ENCODE measurements at regions not wholly inside any gene's neighbourhood (a gene's known extent, or its start where the extent isn't known, plus 50 kb on each side); places are given as distances from the start of the nearest gene placed in this dataset.
"Not testable (repeated sequence)": the region's sequence is repeated elsewhere in the genome, so short reads cannot be mapped to it uniquely, and the experiment has no call there.

DNA sequence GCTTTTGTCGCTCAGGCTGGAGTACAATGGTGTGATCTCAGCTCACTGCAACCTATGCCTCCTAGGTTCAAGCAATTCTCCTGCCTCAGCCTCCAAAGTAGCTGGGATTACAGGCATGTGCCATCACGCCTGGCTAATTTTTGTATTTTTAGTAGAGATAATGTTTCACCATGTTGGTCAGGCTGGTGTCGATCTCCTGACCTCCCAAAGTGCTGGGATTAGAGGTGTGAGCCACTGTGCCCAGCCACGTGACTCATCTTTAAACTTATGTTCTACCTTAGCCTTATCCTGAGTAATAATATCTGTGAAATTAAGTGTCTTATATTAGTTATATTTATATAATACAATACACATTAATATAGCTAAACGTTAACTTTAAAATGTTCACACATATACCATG, 101.2 kb upstream of the CADM1 start:
- H3K4me2 ChIP-seq (ENCODE audit: insufficient read depth, low read length, poor library complexity, severe bottlenecking); DNase-seq (ENCODE audit: low spot score); H3K4ac ChIP-seq (ENCODE audit: low read length); H3K4me1 ChIP-seq (ENCODE audit: control insufficient read depth in 2 of 2, insufficient read depth in 1 of 2, low read depth in 1 of 2, low read length in 2 of 2); H3K36me3 ChIP-seq (replicated peaks in 1 of 2; ENCODE audit: control insufficient read depth in 2 of 2, insufficient read depth in 2 of 2, low read length in 2 of 2); H4K8ac ChIP-seq (ENCODE audit: low read depth, low read length); H3K4me3 ChIP-seq (ENCODE audit: low read length in 2 of 2); H3K23ac ChIP-seq (ENCODE audit: low read depth, low read length, poor library complexity); H2BK12ac ChIP-seq (ENCODE audit: low read length); H2BK5ac ChIP-seq (ENCODE audit: low read length); H3K27ac ChIP-seq (replicated peaks; ENCODE audit: low read length); H3K9ac ChIP-seq (ENCODE audit: low read depth, low read length, poor library complexity); H3K14ac ChIP-seq (ENCODE audit: low read length); H3K79me1 ChIP-seq (ENCODE audit: low read depth, low read length); H3K9me3 ChIP-seq (replicated peaks in 1 of 2; ENCODE audit: control insufficient read depth in 2 of 2, insufficient read depth in 1 of 2, low read depth in 1 of 2, low read length in 2 of 2); H2AK5ac ChIP-seq (ENCODE audit: low read depth, low read length); H2AFZ ChIP-seq (ENCODE audit: low read length); H2BK15ac ChIP-seq (ENCODE audit: low read length); H4K91ac ChIP-seq (ENCODE audit: low read depth, low read length, poor library complexity); H2BK120ac ChIP-seq (ENCODE audit: low read depth, low read length); H3K18ac ChIP-seq (ENCODE audit: low read length): not testable (repeated sequence)
- no CpG with 5 or more reads among the region's 5 CpGs for WGBS, 2 donors (ENCODE audit: extremely low coverage in 2 of 2, insufficient read length in 2 of 2, insufficient replicate concordance in 1 of 2)
- peaks cover 0 to 13% (median 0%) of the 10 kb centered on the region in 3 experiments for H3K27me3 ChIP-seq (ENCODE audit: control insufficient read depth in 3 of 3, insufficient read depth in 3 of 3, low read depth in 1 of 3, low read length in 3 of 3)

DNA sequence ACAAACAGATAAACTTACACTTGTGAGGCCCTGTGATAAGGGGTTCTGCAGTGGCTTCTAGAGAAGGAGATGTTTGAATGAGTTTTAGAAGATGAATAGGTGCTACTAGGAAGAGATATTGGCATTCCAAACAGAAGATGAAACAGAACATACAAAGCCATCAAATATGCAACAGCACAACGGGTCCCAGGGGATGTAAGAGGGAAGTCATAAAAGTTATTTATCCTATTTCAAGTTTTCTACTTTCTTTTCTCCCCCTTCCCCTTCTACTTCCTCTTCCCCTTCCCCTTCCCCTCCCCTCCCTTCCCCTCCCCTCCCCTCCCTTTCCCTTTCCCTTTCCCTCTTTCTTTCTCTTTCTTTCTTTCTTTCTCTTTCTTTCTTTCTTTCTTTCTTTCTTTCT, 94.9 kb upstream of the CADM1 start:
- no peak overlapping the region for H3K4me3 ChIP-seq (ENCODE audit: low read length in 2 of 2)
- H3K27ac ChIP-seq (replicated peaks; ENCODE audit: low read length), result no peak overlapping the region
- H3K79me1 ChIP-seq (ENCODE audit: low read depth, low read length), result no peaks in the 10 kb centered on the region
- no peak for DNase-seq (ENCODE audit: low spot score)
- no peak overlapping the region for H3K18ac ChIP-seq (ENCODE audit: low read length)
- no peak overlapping the region for H3K4ac ChIP-seq (ENCODE audit: low read length)
- H3K27me3 ChIP-seq (ENCODE audit: control insufficient read depth in 3 of 3, insufficient read depth in 3 of 3, low read depth in 1 of 3, low read length in 3 of 3), result no peaks in the 10 kb centered on the region
- H2BK5ac ChIP-seq (ENCODE audit: low read length), result no peak overlapping the region
- H2AFZ ChIP-seq (ENCODE audit: low read length), result no peak overlapping the region
- H3K36me3 ChIP-seq (replicated peaks in 1 of 2; ENCODE audit: control insufficient read depth in 2 of 2, insufficient read depth in 2 of 2, low read length in 2 of 2), result no peaks in the 10 kb centered on the region
- H3K9ac ChIP-seq (ENCODE audit: low read depth, low read length, poor library complexity), result no peak overlapping the region
- H3K23ac ChIP-seq (ENCODE audit: low read depth, low read length, poor library complexity), result no peak overlapping the region
- no peak overlapping the region for H2BK120ac ChIP-seq (ENCODE audit: low read depth, low read length)
- no peaks in the 10 kb centered on the region for H3K9me3 ChIP-seq (replicated peaks in 1 of 2; ENCODE audit: control insufficient read depth in 2 of 2, insufficient read depth in 1 of 2, low read depth in 1 of 2, low read length in 2 of 2)
- no peak overlapping the region for H4K8ac ChIP-seq (ENCODE audit: low read depth, low read length)
- no peaks in the 10 kb centered on the region for H3K4me1 ChIP-seq (ENCODE audit: control insufficient read depth in 2 of 2, insufficient read depth in 1 of 2, low read depth in 1 of 2, low read length in 2 of 2)
- no peak overlapping the region for H2AK5ac ChIP-seq (ENCODE audit: low read depth, low read length)
- H3K14ac ChIP-seq (ENCODE audit: low read length), result no peak overlapping the region
- no peak overlapping the region for H2BK12ac ChIP-seq (ENCODE audit: low read length)
- no peak overlapping the region for H3K4me2 ChIP-seq (ENCODE audit: insufficient read depth, low read length, poor library complexity, severe bottlenecking)
- H2BK15ac ChIP-seq (ENCODE audit: low read length), result no peak overlapping the region
- no CpG with 5 or more reads among the region's 1 CpG for WGBS, 2 donors (ENCODE audit: extremely low coverage in 2 of 2, insufficient read length in 2 of 2, insufficient replicate concordance in 1 of 2)
- no peak overlapping the region for H4K91ac ChIP-seq (ENCODE audit: low read depth, low read length, poor library complexity)

DNA sequence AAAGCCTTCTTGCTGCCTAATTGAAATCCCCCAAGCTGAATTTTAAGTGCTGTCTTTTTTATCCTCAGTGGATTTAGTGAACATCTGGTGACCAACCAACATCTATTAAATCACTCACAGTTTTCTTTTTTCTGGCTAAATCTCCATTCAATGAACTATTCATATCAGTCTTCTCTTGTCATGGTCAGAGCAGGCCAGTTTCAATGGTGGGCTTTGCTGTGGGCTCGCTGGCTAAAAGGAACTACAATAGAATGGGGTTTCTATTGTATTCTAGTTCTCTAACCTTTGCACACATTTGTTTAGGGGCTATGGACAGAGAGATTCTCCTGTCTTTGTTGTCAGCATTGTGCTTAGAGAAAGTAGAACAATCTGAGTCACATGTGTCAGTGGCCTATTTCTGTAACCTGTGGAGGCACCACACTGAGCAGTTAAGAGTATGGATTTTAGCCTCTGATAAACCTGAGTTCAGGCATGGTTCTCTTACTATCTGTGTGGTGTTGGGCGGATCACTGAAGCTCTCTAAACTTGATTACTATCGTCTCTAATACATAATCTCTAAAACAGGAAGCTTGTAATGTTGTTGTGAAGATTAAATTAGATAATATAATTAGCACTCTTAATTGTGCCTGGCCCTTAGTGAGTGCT, 94.2 kb upstream of the CADM1 start:
- Histone ChIP-seq H3K23ac (ENCODE audit: low read depth, low read length, poor library complexity) (no peak overlapping the region), H4K91ac (ENCODE audit: low read depth, low read length, poor library complexity) (no peak overlapping the region), H3K4me2 (ENCODE audit: insufficient read depth, low read length, poor library complexity, severe bottlenecking) (no peak overlapping the region), H2AFZ (ENCODE audit: low read length) (no peak overlapping the region), H3K27ac (replicated peaks; ENCODE audit: low read length) (no peak overlapping the region), H3K14ac (ENCODE audit: low read length) (no peak overlapping the region), H3K18ac (ENCODE audit: low read length) (no peak overlapping the region), H3K36me3 (replicated peaks in 1 of 2; ENCODE audit: control insufficient read depth in 2 of 2, insufficient read depth in 2 of 2, low read length in 2 of 2) (no peaks in the 10 kb centered on the region), H3K4ac (ENCODE audit: low read length) (no peak overlapping the region), H2BK5ac (ENCODE audit: low read length) (no peak overlapping the region), H3K4me3 (ENCODE audit: low read length in 2 of 2) (no peak overlapping the region), H2BK15ac (ENCODE audit: low read length) (no peak overlapping the region), H4K8ac (ENCODE audit: low read depth, low read length) (no peak overlapping the region), H3K9me3 (replicated peaks in 1 of 2; ENCODE audit: control insufficient read depth in 2 of 2, insufficient read depth in 1 of 2, low read depth in 1 of 2, low read length in 2 of 2) (no peaks in the 10 kb centered on the region), H3K79me1 (ENCODE audit: low read depth, low read length) (no peaks in the 10 kb centered on the region), H2BK120ac (ENCODE audit: low read depth, low read length) (no peak overlapping the region), H2BK12ac (ENCODE audit: low read length) (no peak overlapping the region), H3K27me3 (ENCODE audit: control insufficient read depth in 3 of 3, insufficient read depth in 3 of 3, low read depth in 1 of 3, low read length in 3 of 3) (no peaks in the 10 kb centered on the region), H2AK5ac (ENCODE audit: low read depth, low read length) (no peak overlapping the region), H3K4me1 (ENCODE audit: control insufficient read depth in 2 of 2, insufficient read depth in 1 of 2, low read depth in 1 of 2, low read length in 2 of 2) (peaks cover 0 to 1% of the 10 kb centered on the region in 2 donors), H3K9ac (ENCODE audit: low read depth, low read length, poor library complexity) (no peak overlapping the region)
- WGBS, 2 donors (ENCODE audit: extremely low coverage in 2 of 2, insufficient read length in 2 of 2, insufficient replicate concordance in 1 of 2), result no CpG with 5 or more reads among the region's 3 CpGs
- no peak for DNase-seq (ENCODE audit: low spot score)

DNA sequence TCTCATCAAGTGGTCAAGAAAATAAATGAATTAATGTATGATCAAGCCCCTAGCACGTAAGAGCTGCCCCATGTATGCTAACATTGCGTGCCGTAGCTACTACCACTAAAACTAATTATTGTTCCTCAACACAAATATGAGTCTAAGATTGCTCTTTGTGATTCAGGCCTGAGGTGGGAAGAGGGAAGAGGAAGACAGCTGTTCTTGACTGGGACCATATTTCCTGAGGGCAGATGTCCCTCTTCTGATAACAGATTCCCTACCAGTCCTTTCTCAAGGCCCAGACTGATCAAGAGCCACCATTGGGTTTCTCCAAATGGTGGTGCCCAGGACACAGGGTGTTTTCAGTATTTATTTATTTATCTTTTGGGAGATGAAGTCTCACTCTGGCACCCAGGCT, 87.2 kb upstream of the CADM1 start:
- DNase-seq (ENCODE audit: low spot score), result no peak
- no CpG with 5 or more reads among the region's 3 CpGs for WGBS, 2 donors (ENCODE audit: extremely low coverage in 2 of 2, insufficient read length in 2 of 2, insufficient replicate concordance in 1 of 2)
- H2AFZ ChIP-seq (ENCODE audit: low read length), result no peak overlapping the region
- no peaks in the 10 kb centered on the region for H3K79me1 ChIP-seq (ENCODE audit: low read depth, low read length)
- no peak overlapping the region for H2BK5ac ChIP-seq (ENCODE audit: low read length)
- no peak overlapping the region for H3K27ac ChIP-seq (replicated peaks; ENCODE audit: low read length)
- no peaks in the 10 kb centered on the region for H3K36me3 ChIP-seq (replicated peaks in 1 of 2; ENCODE audit: control insufficient read depth in 2 of 2, insufficient read depth in 2 of 2, low read length in 2 of 2)
- H4K8ac ChIP-seq (ENCODE audit: low read depth, low read length), result no peak overlapping the region
- no peaks in the 10 kb centered on the region for H3K27me3 ChIP-seq (ENCODE audit: control insufficient read depth in 3 of 3, insufficient read depth in 3 of 3, low read depth in 1 of 3, low read length in 3 of 3)
- H3K9ac ChIP-seq (ENCODE audit: low read depth, low read length, poor library complexity), result no peak overlapping the region
- H2BK12ac ChIP-seq (ENCODE audit: low read length), result no peak overlapping the region
- peaks cover 0 to 5% of the 10 kb centered on the region in 2 donors for H3K9me3 ChIP-seq (replicated peaks in 1 of 2; ENCODE audit: control insufficient read depth in 2 of 2, insufficient read depth in 1 of 2, low read depth in 1 of 2, low read length in 2 of 2)
- H3K4me2 ChIP-seq (ENCODE audit: insufficient read depth, low read length, poor library complexity, severe bottlenecking), result no peak overlapping the region
- no peak overlapping the region for H3K14ac ChIP-seq (ENCODE audit: low read length)
- H3K4me1 ChIP-seq (ENCODE audit: control insufficient read depth in 2 of 2, insufficient read depth in 1 of 2, low read depth in 1 of 2, low read length in 2 of 2), result peaks cover 0 to 3% of the 10 kb centered on the region in 2 donors
- H2BK120ac ChIP-seq (ENCODE audit: low read depth, low read length), result no peak overlapping the region
- H2AK5ac ChIP-seq (ENCODE audit: low read depth, low read length), result no peak overlapping the region
- no peak overlapping the region for H3K4ac ChIP-seq (ENCODE audit: low read length)
- no peak overlapping the region for H4K91ac ChIP-seq (ENCODE audit: low read depth, low read length, poor library complexity)
- H3K23ac ChIP-seq (ENCODE audit: low read depth, low read length, poor library complexity), result no peak overlapping the region
- H3K18ac ChIP-seq (ENCODE audit: low read length), result no peak overlapping the region
- H3K4me3 ChIP-seq (ENCODE audit: low read length in 2 of 2), result no peak overlapping the region
- no peak overlapping the region for H2BK15ac ChIP-seq (ENCODE audit: low read length)

All from neuronal stem cell (in vitro differentiated cells).